ENCODE measurements at regions not wholly inside any gene's neighbourhood (a gene's known extent, or its start where the extent isn't known, plus 50 kb on each side); places are given as distances from the start of the nearest gene placed in this dataset.

DNA sequence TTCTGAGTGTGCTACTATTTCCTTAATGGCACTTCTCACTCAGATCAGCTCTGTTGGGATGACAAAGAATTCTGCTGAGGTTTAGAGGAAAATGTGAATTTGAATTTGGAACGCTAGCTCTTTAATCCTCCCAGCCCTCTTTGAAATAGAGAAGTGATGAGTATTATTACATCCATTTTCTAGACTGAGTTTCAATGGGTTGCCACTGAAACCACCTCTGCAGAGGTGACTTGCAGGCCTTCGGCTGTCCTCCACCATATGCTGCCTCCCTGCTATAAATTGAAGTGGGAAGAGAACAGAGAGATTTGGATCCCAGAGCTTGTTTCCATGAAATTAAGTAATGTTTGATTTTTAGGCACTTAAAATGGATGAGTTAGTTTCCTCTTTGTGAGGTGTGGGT is 363.2 kb upstream of the SNX7 start:
- DNase-seq (ENCODE audit: low spot score in 2 of 2), result no peak
- Histone ChIP-seq H3K9me3 (no peaks in the 10 kb centered on the region), H3K27me3 (no peaks in the 10 kb centered on the region), H3K4me3 (no peak overlapping the region), H3K27ac (no peak overlapping the region), H3K4me1 (no peaks in the 10 kb centered on the region), H3K36me3 (no peaks in the 10 kb centered on the region)
- intact Hi-C loops (cut with DNase I; ENCODE audit: low total_unique reads), result no loop called here
- TF ChIP-seq POLR2A (IDR thresholded peaks at IDR 0.05) (no peak), POLR2AphosphoS5 (IDR thresholded peaks at IDR 0.05) (no peak)
- TF ChIP-seq, protein P1, sequence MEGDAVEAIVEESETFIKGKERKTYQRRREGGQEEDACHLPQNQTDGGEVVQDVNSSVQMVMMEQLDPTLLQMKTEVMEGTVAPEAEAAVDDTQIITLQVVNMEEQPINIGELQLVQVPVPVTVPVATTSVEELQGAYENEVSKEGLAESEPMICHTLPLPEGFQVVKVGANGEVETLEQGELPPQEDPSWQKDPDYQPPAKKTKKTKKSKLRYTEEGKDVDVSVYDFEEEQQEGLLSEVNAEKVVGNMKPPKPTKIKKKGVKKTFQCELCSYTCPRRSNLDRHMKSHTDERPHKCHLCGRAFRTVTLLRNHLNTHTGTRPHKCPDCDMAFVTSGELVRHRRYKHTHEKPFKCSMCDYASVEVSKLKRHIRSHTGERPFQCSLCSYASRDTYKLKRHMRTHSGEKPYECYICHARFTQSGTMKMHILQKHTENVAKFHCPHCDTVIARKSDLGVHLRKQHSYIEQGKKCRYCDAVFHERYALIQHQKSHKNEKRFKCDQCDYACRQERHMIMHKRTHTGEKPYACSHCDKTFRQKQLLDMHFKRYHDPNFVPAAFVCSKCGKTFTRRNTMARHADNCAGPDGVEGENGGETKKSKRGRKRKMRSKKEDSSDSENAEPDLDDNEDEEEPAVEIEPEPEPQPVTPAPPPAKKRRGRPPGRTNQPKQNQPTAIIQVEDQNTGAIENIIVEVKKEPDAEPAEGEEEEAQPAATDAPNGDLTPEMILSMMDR (IDR thresholded peaks at IDR 0.05), result no peak

DNA sequence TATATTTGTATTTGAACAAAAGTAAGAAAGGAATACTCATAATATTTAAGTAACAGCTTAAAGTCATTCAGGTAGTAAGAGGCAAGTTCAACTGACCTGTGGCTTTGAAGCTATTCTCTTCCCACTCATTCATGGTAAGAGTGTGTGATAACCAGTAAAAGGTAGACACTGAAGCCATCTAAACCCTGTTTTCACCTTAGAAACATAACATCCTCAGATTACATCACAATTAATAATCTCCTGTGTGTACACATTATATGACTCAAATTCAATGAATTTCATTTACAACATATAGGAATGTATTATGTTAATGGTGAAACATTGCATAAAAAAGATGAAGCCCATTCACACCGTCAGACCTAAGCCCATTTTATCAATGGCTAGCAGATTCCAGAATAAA is 364.8 kb upstream of the SNX7 start:
- intact Hi-C loops (cut with DNase I; ENCODE audit: low total_unique reads), result no loop called here
- Histone ChIP-seq H3K27me3 (no peaks in the 10 kb centered on the region), H3K4me1 (no peaks in the 10 kb centered on the region), H3K9me3 (no peaks in the 10 kb centered on the region), H3K27ac (no peak overlapping the region), H3K4me3 (no peak overlapping the region), H3K36me3 (no peaks in the 10 kb centered on the region)
- DNase-seq (ENCODE audit: low spot score in 2 of 2), result no peak
- TF ChIP-seq, protein P1 (IDR thresholded peaks at IDR 0.05), result no peak
- TF ChIP-seq POLR2A (IDR thresholded peaks at IDR 0.05) (no peak), POLR2AphosphoS5 (IDR thresholded peaks at IDR 0.05) (no peak)

DNA sequence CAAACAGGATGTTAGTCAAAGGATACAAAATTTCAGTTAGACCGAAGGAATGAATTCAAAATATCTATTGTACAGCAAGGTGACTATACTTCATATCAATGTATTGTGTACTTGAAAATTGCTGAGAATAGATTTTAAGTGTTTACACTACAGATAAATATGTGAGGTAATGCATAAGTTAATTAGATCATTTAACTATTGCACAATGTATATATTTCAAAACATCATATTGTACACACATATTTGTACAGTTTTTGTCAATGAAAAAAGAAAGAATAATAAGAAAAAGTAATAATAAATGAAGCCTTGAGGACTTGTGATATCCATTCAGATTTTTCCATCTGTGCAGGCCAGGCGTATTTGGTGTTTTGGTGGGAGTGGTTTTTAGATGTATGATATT is 367.4 kb upstream of the SNX7 start:
- Histone ChIP-seq H3K4me3 (no peak overlapping the region), H3K36me3 (no peaks in the 10 kb centered on the region), H3K4me1 (no peaks in the 10 kb centered on the region), H3K9me3 (no peaks in the 10 kb centered on the region), H3K27ac (no peak overlapping the region), H3K27me3 (no peaks in the 10 kb centered on the region)
- no peak for DNase-seq (ENCODE audit: low spot score in 2 of 2)
- TF ChIP-seq, protein P1 (IDR thresholded peaks at IDR 0.05), result no peak
- no peak for TF ChIP-seq POLR2A (IDR thresholded peaks at IDR 0.05)
- no peak for TF ChIP-seq POLR2AphosphoS5 (IDR thresholded peaks at IDR 0.05)
- intact Hi-C loops (cut with DNase I; ENCODE audit: low total_unique reads), result no loop called here

DNA sequence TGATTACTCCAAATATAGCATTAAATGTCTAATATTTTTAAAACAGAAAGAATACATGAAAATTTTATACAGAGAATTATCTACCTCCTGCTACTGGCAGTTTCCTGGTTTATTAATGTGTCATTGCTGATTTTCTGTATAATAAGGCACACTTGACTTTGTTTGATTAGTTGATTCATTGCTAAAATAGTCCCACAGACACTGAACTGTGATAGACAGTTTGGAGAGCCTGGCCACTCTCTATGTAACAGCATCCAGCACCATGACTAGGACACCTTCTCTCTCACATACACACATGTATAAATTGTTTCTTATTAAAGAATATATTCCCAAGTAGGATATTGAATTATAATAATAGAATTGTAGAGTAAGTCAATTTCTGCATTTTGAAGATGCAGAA is 368.5 kb upstream of the SNX7 start:
- no peak for DNase-seq (ENCODE audit: low spot score in 2 of 2)
- no peak overlapping the region for H3K4me3 ChIP-seq
- H3K27me3 ChIP-seq, result no peaks in the 10 kb centered on the region
- H3K36me3 ChIP-seq, result no peaks in the 10 kb centered on the region
- H3K9me3 ChIP-seq, result no peaks in the 10 kb centered on the region
- intact Hi-C loops (cut with DNase I; ENCODE audit: low total_unique reads), result no loop called here
- TF ChIP-seq, protein P1 (IDR thresholded peaks at IDR 0.05), result no peak
- TF ChIP-seq POLR2AphosphoS5 (IDR thresholded peaks at IDR 0.05), result no peak
- TF ChIP-seq POLR2A (IDR thresholded peaks at IDR 0.05), result no peak
- no peaks in the 10 kb centered on the region for H3K4me1 ChIP-seq
- H3K27ac ChIP-seq, result no peak overlapping the region

DNA sequence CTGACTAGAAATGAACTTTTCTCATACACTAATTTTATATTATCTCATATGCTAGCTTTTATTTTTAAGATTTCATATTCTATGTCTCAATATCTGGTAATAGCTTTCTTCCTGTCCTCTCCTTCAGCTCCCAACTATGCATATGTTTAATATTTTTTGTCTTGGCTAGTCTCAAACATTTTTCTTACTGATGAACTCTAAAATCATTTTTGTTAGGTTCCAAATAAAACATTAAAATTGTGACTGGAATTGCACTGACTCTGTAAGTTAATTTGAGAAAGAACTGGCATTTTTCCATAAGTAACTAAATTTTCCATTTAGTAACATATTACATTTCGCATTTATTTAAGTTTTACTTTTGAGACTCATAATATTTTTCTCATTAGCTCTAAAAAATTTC is 368.5 kb upstream of the DPYD start:
- no peaks in the 10 kb centered on the region for H3K9me3 ChIP-seq
- no peak for DNase-seq (ENCODE audit: low spot score in 2 of 2)
- intact Hi-C loops (cut with DNase I; ENCODE audit: low total_unique reads), result no loop called here
- H3K4me3 ChIP-seq, result no peak overlapping the region
- H3K27ac ChIP-seq, result no peak overlapping the region
- TF ChIP-seq POLR2A (IDR thresholded peaks at IDR 0.05) (no peak), POLR2AphosphoS5 (IDR thresholded peaks at IDR 0.05) (no peak)
- TF ChIP-seq, protein P1 (IDR thresholded peaks at IDR 0.05), result no peak
- H3K36me3 ChIP-seq, result no peaks in the 10 kb centered on the region
- no peaks in the 10 kb centered on the region for H3K27me3 ChIP-seq
- no peaks in the 10 kb centered on the region for H3K4me1 ChIP-seq
